Sciatic nerve (tissue), 2 donors: ENCODE measurements at regions not wholly inside any gene's neighbourhood (a gene's known extent, or its start where the extent isn't known, plus 50 kb on each side); places are given as distances from the start of the nearest gene placed in this dataset.

Experiments used
- ATAC-seq: fragments of 200-7000 bp; cut with Tn5 transposase; one replicate; pipeline ENCODE4 v1.9.1; 2020; ENCODE audit warnings: mild to moderate bottlenecking, moderate library complexity
- DNase-seq: peaks from one replicate; pipeline ENCODE4 v3.0.0-alpha.2; 2020; ENCODE audit warnings: low spot score
- intact Hi-C: fragments of 100-400 bp; cut with DNase I; formaldehyde crosslinking; loops from one replicate; pipeline ENCODE4 v1.14.2; 2022
- donor health status: DM: no; HTN: no; CAD: no.
- donor health status: DM: no; HTN: no; CAD: no.

DNA sequence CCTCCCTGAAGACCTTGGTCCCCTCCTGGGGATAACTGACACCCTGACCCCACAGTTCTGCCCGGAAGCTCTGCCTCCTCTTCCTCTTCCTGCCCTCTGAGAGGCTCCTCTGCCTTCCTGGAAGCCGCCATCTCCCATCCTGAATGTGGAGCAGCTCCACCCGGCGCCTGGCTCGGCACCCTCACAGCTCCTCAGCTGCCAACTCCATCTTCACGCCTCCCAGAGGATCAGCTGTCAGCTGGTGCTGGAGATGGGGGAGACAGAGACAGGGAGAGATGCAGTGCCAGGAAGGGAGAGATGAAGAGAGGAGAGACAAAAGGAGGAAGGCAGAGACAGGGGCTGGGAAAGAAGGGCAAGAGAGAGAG lies 210.4 kb upstream of the CSF3R start:
- ATAC-seq (no peak), DNase-seq (no peak)
- intact Hi-C loops = no loop called here

DNA sequence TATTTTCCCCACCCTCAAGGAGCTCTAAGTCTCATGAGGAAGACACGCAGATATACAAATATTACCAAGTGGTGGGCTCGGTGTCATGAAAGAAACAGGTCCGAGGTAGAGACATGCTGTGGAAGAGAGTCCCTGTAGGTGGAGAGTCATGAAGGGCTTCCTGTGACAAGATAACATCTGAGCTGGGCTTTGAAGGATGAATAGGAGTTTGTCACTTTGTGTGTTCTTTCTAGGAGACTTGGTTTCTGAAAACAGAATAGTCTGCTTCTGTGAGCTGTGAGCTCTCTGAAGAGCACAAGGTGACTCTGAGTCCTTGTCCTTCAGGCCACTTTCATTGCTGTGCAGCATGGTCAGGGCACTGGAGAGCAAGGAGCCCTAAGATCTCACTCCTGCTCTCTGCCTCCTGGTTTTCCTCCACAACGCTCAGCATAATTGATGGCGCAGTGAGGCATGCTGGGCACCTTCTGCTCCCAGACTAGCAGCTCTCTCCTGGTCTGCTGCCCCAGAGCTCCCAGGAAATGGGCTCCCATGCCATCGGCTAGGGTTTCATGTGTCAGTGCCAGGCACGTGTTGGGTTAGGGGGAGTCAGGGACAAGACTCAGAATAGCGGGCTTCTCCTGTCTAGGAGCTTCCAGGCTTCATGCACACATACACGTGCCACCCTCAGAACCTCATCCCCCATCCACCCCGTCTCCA lies 209.9 kb upstream of the CSF3R start:
- no peak for ATAC-seq
- intact Hi-C loops = no loop called here
- DNase-seq = no peak

DNA sequence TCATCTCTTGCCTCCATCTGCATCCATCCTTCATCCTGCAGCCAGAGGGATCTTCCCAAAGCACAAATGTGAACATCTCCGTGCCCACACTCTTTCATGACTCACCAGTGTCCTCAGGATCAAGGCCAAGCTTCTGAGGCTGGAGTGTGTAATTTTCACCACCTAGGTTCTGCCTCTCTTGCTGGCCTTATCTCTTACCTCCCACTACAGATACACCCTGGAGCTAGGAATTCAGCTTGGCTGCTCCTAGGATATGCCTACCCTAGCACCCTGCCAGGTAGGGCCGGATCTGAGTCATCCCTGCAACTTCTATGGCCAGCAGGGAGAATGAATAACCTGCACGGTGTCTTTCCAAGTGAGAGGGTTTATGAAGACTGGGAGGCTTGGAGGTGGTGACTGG lies 208.7 kb upstream of the CSF3R start:
- intact Hi-C loops = no loop called here
- no peak for DNase-seq

DNA sequence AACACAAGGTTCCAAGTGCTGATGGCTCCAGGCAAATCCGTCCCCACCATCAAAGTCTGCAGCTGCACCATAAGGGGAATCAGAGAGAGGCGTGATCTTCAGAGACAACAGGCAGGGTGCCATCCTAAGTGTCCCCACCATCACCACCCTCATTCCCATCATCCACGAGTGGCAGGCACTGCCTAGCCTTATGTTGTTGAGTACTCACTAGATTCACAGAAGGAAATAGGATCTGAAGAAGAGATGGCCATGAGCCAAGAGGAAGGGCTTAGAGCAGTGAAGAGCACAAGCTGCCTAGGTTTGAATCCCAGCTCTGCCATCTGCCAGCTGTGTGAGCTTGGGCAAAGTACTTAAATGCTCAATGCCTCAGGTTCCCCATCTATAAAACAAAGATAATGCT lies 207.3 kb upstream of the CSF3R start:
- intact Hi-C loops = no loop called here
- DNase-seq = no peak

More for the DNA sequence above, 208.7 kb upstream of the CSF3R start:
- no peak for ATAC-seq

DNA sequence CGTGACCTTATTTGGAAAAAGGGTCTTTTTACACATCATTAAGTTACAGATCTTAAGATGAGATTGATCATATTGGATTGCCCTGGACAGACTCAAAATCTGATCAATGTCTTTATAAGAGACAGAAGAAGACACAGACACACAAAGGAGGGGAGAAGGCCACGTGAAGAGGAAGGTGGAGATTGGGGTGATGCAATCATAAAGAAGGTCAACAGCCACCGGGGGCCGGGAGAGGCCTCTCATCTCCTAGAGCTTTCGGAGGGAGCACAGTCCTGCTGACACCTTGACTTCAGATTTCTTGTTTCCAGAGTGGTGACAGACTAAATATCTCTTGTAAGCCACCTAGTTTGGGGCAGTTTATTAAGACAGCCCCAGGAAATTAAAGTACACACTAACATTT lies 204.6 kb upstream of the CSF3R start:
- DNase-seq (no peak), ATAC-seq (no peak)
- intact Hi-C loops = no loop called here

More for the DNA sequence above, 207.3 kb upstream of the CSF3R start:
- no peak for ATAC-seq

DNA sequence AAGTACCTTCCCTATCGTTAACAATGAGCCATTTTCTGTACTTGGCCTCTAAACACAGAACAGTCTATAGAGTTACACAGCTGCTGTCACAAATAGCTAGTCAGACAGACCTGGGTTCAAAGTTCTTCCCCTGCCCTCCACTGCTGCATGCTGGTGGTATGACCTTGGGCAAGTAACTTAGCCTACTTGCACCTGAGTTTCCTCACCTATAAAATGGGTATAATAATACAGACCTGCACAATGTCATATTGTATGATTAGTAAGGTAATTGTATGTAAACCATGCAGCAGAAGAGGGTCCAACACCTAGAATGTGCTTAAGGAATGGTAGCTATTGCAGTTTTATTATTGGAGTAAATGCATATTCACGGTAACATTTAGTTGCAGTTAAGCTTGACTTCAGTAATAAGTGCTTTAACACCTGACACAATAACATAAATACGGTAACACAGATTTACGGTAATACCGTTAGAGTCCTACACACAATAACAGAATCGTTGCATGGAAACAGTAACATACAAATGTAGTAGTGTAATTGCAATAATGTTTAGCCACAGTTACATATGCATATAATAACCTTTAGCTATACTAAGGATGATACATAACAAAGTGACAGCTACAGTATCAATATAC lies 193.3 kb upstream of the CSF3R start:
- intact Hi-C loops = no loop called here
- DNase-seq = no peak
- ATAC-seq = no peak

DNA sequence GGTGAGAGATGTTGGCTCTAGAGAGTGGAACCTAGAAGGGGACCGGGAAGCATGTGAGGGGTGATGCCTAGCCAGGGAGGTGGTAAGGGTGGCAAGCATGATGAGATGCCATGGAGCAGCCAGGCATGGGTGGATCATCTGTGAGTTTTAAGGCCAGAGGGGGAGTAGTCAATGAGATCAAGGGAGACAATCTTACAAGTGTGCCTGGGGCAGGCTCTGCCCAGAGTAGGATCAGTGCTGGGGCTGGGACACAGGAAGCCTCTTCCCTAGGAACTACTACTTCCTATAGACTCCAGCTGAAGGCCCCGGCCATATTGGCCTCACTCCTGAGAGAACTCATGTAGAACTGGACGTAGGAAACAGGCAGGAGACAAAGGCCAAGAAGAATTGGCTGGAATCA lies 192.4 kb upstream of the CSF3R start:
- DNase-seq = no peak
- intact Hi-C loops = no loop called here
- ATAC-seq = no peak

DNA sequence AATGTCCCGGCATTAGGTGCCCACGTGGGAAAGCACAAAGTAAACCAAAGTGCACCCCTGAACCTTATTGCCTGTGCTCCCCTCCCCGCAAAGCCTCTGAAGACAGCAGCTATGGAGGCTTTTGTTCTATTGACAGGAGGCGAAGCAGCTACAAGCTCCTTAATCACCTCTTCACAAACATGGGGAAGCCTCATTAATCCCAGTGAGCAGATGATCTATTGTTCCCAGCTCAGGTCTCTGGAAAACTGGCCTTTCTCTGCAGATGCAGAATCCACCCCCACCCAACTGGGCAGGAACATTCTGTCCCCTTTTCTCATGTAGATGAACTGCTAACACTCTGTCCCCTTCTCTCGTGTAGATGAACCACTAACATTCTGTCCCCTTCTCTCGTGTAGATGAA lies 190.5 kb upstream of the CSF3R start:
- ATAC-seq (no peak), DNase-seq (no peak)
- intact Hi-C loops = no loop called here

DNA sequence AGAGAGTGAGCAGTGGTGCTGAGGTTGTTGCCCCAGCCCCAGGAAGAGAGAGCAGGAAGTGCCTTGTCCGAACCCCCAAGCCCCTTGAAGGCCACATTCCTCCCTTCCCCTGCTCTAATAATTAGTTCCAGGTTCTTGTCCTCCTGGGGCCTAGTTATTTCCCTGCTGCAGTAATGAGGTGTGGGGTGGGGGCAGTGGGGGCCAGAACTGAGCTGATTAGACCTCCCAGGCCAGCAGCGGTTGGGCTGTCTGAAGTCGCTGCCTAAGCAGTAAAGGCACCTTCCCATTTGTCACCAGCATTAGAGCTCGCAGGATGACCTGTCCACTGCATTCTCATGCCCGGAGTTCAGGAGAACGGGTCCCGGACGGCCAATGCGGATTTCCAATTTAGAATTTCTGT lies 186.5 kb upstream of the CSF3R start:
- no peak for ATAC-seq

DNA sequence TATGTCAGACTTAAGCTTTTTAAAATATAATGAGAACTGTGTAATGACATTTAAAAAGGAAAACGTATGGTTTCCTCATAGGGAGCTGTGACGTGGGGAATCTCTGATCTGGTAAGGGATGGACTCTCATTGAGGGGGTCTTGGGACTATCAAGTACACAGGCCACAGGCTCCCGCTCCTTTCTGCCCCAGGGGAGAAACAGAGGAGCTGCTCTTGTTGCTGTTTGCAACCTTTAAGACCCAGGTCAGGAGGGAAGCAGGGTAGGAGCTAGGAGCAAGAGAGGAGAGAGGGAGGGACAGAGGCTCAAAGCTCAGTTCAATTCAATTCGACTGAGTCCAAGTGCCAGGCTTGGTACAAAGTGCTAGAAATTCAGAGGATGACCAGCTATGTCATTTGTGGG lies 185.1 kb upstream of the CSF3R start:
- DNase-seq (no peak), ATAC-seq (no peak)
- intact Hi-C loops = no loop called here

More for the DNA sequence above, 186.5 kb upstream of the CSF3R start:
- no peak for DNase-seq
- intact Hi-C loops = no loop called here

DNA sequence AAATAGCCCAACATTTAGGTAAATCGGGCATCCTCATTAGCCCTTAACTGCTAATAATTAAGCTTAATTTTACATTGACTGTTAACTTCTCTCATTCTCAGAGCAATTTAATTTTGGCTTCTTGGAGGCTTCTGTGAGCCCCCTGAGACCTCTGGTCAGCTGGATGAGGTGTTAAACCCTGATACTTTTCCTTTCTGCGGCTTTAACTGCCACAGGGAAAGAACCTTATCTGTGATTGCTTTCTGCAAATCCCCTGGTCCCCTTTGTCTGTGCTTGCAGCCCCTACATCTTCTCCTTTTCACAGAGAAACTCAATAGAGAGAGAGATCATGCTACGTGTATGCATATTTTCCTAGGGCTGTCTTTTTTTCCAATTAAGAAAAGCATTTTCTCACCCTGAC lies 184.5 kb upstream of the CSF3R start:
- intact Hi-C loops = no loop called here
- DNase-seq = no peak
- ATAC-seq = no peak

DNA sequence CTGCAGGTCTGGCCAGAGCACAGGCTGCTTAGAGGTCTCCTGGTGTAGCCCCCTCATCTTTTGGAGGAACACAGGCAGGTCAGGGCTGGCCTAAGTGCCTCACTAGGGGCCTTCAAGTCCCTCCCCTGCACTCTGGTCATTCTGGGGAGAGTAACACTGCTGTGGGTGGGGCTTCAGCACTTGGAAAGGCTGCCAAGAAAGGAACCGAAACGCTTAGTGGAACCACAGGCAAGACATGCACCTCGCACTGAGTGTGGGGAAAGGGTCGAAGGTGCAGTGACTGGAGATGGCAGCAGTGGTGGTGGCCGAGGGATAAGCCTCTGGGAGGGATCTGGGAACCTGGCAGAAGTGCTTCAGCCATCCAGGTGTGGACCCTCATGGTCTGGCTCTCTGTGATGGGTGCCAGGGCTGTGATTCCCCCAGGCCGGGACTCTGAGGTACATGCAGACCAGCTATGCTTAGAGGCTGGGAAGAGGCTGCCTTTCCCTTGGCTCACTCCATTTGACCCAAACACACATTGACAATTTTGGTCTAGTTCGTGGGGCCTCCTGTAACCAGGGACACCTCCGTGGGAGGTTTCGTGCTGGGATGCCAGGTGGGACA lies 182.9 kb upstream of the CSF3R start:
- ATAC-seq (no peak), DNase-seq (no peak)
- intact Hi-C loops = no loop called here

DNA sequence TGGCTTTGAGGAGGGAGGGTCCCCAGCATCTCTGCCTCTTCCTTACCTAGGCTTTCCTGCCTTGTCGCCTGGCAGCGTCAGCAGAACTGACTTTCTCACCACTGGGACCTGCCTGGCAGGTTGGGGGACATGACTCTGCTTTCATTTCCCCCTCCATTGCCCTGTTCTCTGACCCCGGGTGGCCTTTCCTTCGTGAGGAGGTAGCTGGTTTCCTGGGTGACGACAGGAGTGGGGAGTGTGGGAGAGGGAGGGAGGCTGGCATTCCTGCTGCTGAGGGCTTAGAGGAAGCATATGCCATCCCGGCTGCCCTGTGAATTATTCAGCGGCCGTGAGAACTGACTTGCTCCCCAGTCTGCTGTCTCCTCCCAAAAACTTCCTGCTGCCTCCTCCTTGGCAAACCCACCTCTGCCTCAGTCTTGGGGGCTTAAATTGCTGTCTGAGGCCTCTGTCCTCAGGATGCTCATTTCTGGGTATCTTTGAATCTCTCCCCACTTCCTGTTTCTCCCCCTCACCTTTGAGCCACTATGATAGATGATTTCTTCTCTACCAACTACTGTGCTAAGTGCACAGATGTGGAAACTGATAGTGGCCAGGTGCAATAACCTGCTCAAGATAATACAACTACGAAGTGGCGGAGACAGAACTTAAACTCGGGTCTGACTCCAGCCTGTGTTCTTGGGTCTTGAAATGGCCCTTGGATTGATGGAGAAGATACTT lies 182.0 kb upstream of the CSF3R start:
- ATAC-seq (no peak), DNase-seq (no peak)
- intact Hi-C loops = no loop called here

DNA sequence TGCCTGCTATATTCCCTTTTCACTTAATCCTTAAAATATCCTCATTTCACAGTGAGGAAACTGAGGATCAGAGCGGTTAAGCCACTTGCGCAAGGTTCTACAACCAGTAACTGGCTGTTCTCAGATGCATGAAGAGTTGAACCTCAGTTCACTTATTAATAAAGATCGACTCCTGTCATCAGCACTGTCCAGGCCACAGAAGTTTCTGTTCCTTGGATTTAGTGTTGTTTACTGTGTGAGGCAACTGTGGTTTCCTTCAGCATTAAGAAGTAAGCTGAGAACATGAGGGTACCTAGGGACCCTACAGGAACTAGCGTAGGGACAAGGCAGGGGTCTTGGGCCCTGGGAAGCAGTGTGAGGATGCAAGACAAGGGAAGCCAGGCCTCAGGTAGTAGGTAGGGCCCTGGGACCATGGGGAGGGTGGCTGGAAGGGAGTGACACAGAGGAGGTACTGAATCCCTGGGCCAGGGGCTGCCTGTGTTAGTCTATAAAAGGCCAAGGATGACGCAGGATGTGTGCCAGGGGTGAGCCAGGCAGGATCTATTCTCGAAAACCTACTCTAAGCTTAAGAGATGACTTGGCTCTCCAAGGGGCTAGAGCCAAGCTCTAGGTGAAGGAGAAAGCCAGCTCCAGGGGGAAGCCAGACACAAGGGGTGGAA lies 181.2 kb upstream of the CSF3R start:
- DNase-seq (no peak), ATAC-seq (no peak)
- intact Hi-C loops = no loop called here

DNA sequence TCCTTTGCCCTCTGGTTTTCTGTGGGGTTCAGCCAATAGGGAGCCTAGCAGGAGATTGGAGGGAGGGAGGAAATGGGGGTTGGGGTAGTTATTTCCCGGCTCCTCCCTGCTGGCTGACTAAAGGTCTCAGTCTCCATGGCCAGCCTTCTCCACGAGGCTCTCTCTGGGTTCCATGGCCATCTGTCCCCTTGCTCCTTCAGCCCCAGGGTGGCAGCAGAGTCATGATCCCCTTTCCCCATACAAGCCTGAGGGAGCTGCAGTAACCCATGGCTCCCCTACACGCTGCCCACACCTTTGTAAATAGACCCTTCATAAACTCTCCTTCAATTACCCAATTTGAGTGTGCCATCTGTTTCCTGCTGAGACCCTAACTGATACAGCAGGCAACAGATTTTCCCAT lies 176.1 kb upstream of the CSF3R start:
- intact Hi-C loops = no loop called here
- peak; percentile 23 for DNase-seq

DNA sequence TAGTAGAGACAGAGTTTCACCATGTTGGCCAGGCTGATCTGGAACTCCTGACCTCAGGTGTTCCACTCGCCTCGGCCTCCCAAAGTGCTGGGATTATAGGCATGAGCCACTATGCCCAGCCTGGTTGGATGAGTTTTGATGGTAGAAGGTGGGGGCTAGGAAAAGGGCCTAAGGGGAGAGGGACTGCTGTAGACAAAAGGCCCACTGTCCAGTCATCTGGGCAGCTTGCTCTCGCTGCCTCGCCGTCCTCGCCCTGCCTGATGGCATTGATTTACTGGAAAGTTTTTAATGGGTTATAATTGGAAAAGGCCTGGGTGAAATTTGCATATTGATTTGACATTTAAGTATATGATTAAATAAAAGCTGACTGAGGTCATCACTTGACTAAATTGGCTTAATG lies 175.1 kb upstream of the CSF3R start:
- intact Hi-C loops = no loop called here
- ATAC-seq (no peak), DNase-seq (peak; percentile 4)

More for the DNA sequence above, 176.1 kb upstream of the CSF3R start:
- no peak for ATAC-seq

DNA sequence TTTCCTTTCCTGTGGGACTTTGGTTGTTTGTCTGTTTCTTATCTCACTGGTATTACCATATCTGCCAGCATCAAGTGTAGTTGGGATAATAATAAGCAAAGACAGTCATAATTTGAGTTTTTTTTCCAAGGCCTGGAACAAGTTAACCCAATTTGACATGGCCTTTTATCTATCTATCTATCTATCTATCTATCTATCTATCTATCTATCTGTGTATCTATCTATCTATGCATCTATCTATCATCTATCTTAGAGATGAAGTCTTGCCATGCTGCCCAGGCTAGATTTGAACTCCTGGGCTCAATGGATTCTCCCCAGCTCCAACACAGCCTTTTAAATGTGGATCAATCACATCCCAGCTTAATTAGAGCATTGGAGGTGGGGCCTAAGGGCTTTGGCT lies 174.1 kb upstream of the CSF3R start:
- DNase-seq (no peak), ATAC-seq (no peak)
- intact Hi-C loops = no loop called here

DNA sequence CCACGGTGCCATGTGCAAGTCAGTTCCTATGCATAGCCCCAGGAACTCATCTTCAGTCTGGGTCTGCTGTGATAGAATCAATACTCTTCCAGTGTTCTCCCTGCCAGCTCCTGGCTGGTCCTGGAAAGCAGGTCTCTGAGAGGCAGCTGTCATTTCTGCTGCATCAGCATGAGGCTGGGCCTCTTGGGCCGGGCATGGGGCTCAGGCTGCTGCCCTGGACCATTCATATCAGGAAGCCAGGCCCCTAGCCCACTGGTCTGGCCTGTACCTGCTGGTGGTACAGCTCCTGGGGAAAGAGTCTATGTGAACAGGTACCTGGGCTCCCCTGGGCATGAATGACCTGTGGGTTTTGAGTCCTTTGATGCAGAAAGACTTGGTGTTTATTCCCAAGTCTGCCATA lies 173.6 kb upstream of the CSF3R start:
- DNase-seq (peak; percentile 34), ATAC-seq (no peak)
- intact Hi-C loops = no loop called here

DNA sequence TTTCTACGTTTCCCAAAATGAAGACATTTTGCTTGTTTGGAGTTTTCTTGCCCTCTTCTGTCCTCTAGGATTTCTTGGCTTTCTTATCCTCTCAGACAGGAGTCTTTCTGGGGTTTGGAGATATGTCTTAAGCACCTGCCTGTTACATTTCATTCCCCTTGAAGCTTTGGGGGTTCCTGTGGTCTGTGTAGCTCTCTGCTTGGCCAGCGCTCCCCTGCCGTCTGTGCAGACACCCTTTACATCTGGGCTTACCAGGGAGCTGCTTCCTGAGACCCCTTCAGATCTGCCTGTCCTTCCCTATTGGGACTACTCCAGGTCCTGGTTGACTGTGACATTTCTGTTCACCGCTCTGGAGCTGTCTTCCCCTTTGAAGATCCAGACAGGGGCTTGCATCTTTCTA lies 171.9 kb upstream of the CSF3R start:
- intact Hi-C loops = no loop called here
- ATAC-seq (no peak), DNase-seq (no peak)

DNA sequence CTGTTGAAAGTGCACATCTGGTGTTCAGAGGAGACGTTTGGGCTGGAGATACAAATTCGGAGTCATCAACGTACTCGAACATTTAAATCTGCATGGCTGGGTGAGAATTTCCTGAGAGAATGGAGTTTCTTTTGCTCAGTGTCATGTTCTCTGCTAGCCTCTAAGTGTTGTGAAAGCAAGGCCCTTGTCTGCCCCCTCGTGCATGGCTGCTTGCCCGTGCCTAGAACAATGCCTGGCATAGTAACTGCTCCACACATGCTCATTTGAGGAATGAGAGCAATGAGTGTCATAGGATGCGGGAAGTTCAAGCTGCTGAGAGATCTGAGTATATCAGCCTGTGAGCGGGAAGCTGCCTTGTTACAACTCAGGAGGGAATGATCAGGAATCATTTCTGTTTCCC lies 171.1 kb upstream of the CSF3R start:
- DNase-seq (peak; percentile 75), ATAC-seq (peak; percentile 80)

More for the DNA sequence above, 171.1 kb upstream of the CSF3R start:
- intact Hi-C loops = no loop called here
